ENCODE measurements at regions not wholly inside any gene's neighbourhood (a gene's known extent, or its start where the extent isn't known, plus 50 kb on each side); places are given as distances from the start of the nearest gene placed in this dataset.

- DNase-seq, result no peak
These were observed 446.5 kb downstream of the EDEM1 start for GRCh38 chr3:5633960-5634359.

DNA sequence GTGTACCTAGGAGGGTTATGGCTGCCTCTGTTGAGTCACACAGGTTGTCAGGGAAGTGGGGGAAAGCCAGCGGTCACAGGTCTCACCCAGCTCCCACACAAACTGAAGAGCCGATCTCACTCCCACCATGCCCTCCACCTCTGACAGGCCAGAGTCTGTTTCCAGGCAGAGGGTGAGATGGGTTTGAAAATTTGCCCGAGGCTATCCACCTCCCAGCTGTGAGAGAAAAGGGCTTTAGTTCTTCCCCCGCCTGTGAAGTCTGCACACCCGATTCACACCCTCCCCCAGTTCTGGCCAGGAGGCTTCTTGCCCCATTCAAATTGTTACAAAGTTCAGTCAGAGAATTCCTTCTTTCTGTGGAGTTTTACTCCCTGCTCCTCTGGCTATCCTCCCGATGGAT, 446.9 kb downstream of the EDEM1 start:
- no peak for DNase-seq

- no peak for DNase-seq
These were observed 448.2 kb downstream of the EDEM1 start for GRCh38 chr3:5635746-5636145.

DNA sequence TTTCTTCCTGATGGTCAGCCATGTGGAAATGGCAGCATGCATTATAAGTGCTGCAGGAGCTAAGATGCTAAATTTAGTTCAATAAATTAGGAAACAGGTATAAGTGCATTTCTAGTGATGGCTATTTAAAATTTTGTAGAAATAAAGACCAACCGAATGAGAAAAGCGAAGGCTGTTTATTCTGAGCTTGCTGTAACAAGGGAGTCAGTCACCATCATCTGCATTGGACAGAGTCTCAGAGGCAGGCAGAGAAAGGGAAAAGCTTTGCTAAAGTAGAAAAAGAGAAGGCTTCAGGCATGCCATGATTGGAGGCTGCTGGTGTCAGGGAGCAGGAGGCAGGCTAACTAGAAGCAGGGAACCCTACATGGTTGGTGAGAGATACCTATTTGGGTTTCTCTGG, 451.0 kb downstream of the EDEM1 start:
- DNase-seq, result no peak

DNA sequence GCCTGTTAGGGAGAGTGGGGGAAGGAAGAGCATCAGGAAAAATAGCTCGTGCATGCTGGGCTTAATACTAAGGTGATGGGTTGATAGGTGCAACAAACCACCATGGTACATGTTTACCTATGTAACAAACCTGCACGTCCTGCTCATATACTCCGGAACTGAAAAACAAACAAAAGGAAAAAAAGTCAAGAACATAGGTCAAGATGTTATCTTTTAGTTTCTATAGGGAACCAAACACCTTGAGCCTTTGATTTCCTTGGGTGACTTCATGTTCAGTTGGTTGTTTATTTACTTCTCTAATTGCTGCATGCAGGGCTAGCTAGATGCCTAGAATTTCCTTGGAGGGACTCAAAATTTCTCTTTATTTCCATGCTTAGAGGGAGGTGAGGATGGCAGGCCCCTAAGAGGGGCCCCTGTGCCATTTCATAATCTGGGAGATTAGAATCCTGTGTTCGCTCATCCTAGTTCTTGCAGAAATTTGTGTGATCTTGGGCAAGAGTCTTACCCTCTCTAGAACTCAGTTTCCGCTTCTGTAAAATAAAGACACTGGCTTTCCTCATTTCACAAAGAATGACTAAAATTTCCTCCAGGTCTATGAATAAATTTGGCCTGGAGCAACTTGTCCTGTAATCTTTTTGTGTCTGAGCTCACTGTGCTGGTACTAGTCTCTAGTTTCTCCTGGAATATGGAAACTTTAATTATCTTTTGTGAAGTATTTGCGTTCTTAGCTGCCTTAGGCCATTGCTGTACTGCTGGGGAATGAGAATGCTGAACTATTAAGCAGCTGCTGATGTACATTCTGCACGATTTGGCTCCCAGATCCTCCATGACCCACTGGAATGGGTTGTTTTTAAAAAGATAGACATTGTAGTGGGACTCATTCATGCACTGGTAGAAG, 457.5 kb downstream of the EDEM1 start:
- no peak for DNase-seq

DNA sequence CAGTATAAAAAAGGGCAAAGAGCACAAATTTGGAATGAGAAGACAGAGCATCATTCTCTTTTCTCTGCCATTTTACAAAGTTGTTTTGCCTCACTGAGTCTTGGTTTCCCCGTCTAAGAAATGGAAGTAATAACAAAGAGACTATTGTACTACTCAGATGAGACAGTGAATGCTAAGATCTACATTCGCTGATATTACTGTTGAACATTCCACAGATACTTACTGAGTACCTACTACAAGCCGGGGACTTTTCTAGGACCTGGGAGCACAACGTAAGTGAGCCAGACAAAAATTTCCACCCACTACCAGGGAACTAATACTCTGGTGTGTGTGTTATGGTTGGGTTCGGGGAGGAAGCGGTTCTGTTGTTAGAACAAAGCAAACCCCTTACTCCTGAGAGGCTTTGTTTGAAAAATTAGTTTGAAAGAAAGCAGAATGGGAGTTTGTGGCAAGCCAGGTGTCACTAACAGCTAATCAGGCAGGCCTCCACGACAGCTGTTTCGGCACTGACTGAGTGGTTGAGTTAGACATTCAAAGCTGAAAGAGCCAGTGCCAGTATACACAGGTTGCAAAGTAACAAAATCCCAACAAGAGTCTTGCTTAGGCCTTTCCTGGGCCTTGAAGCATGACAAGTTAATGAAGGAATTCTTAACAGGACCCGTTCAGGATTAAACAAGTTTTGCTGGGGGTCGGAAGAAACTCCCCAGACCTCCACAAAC, 458.3 kb downstream of the EDEM1 start:
- no peak for DNase-seq

GRCh38 chr3:5650303-5650702, 462.8 kb downstream of the EDEM1 start:
- DNase-seq, result no peak

DNA sequence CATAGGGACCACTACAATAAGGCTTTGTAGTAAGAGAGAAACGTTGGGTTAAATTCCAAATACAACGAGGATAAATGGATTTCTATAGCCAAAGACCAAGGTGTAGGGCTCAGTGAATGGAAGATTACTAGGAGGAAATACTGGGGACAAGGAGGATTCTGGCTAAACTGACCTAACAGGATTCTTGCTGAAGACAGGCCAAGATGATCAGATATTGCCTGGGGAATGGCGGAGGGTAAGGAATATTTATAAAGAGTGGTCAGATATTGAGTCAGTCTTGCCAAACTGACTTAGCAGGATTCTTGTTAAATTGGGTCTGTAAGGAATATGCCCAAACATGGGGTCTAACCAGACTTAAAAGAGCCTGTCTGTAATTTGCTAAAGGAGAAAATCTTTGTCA, 463.8 kb downstream of the EDEM1 start:
- no peak for DNase-seq

- no peak for DNase-seq
These were observed 466.1 kb downstream of the EDEM1 start for GRCh38 chr3:5653426-5654143.

DNA sequence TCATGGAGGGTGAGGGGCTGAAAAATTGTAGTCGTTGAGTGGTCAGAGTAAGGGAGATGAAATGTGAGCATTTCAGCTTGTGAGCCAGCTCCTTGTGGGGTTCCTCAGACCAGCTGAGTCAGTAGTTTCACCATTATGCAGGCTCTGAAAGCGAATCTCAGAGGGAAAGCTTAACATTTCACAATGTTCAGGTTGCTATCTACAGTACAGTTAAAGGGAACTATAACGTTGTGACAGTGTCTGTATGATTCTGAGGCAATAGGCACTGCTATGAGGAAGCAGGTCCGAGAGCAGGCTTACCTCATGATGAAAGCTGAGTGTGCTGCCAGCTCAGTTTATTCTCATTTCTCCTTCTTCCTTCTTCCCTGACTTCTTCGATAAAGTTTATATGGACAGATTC, 469.6 kb downstream of the EDEM1 start:
- no peak for DNase-seq

GRCh38 chr3:5663601-5664000, 476.1 kb downstream of the EDEM1 start:
- DNase-seq, result no peak

- no peak for DNase-seq
These were observed 478.9 kb downstream of the EDEM1 start for GRCh38 chr3:5666455-5666854.

DNA sequence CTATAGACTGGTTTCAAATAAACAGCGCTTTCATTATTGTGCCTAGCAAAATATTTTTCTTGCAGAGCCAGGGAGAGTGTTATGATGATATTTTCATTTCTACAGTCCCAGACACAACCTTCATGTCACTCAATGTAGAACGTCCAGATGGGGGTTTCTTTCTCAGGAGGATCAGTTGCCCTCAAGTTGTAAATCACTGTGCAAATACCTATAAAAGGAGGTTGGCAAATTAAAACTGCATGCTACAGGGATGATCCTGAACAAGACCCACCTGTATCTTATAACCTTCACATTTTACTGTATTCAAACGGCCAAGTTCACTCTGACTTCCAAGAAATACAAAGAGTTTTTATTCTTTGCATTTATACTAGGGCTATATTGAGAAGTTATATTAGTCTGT, 486.0 kb downstream of the EDEM1 start:
- DNase-seq, result no peak

DNA sequence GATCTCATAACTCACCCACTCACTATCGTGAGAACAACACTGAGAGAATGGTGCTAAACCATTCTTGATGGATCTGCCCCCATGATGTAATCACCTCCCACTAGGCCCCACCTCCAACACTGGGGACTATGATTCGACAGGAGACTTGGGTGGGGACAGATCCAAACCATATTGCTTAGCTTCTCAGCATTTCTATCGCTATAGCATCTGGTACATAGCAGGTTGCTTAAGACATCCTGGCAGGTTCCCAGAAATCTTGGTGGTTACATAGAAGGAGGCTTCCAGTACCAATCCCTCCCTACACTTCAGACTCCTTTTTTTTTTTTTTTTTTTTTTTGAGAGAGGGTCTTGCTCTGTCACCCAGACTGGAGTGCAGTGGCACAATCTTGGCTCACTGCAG, 487.8 kb downstream of the EDEM1 start:
- DNase-seq, result no peak

DNA sequence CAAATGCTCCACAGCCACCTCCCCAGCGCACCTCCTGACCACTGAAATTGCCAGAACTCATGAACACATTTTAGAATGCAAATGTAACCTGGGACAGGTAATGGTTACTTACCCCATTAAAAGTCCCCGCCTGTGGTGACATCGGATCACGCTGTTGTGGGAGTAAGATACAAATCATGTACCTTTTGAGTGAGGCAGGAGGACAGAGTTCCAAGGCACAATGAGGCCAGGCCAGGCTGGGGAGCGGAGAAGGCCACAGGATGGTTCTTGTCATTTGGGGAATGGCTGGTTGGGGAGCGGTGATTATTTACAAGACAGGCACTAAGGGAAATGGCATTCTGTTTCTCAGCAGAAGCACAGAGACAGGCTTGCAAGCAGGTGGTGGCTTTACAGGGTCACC, 490.0 kb downstream of the EDEM1 start:
- no peak for DNase-seq

- DNase-seq, result no peak
These were observed 490.7 kb downstream of the EDEM1 start for GRCh38 chr3:5678248-5678647.

- no peak for DNase-seq
These were observed 491.3 kb downstream of the EDEM1 start for GRCh38 chr3:5678844-5679243.

DNA sequence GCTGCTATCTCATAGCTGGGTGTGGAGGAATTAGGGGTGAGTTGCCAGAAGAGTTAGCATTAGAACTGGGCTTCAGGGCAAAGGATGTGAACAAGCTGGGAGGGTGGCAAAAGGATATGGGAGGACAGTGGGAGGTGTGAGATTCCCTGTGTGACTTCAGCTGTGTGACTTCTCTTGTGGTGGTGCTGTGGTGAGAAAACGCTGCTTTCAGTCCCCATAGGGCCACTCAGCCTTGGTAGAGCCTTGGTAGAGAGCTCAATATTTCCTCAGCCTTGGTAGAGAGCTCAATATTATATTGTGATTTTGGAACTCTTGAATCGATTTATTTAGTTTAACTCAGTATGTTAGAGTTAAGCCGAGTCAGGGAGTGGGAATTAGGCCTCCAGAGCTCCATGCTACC, 499.7 kb downstream of the EDEM1 start:
- DNase-seq, result no peak

GRCh38 chr3:5690490-5690889, 503.0 kb downstream of the EDEM1 start:
- no peak for DNase-seq

DNA sequence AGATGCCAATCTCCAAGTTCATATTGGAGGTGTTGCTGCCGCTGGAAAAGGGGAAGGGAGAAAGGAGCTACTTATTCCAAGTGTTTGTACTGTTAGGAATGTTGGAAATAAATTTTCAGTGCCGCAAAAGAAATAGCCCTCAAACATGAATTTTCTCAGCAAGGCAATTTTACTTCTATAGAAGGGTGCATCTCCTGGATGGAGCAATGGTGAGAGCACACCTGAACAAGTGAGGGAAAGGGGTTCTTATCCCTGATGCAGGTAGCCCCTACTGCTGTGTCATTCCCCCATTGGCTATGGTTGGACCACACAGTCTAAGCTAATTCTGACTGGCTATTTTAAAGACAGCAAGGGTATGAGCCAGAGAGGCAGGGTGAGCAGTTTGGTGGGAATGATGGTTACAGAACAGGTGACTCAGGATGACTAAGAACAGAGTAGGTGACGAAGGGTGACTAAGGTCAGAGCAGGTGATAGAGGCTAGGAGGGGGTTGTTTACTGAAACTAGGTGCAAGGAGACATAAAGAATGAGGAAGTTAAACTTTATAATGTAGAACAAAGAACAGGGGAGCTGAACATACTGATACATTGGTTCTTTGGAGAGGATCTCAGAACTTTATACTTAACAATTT, 503.5 kb downstream of the EDEM1 start:
- no peak for DNase-seq

DNA sequence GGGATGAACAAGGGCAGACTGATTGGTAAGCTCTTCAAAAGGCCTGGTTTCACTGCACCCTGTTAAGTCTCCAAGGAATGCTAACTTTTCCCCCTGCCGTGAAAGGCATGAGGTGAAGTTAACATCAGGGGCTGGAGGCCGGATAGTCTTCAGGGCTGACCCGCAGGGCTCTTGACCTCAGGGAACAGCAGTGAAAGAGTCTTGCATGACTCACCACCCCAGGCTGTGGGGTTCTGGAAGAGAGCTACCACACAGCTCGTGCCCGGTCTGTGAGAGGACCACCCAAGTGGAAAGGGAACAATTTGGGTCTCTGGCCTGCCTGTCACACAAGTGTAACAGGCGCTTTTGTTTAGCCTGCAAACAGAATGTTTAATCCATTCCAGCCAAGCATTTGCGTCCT, 504.9 kb downstream of the EDEM1 start:
- DNase-seq, result no peak

GRCh38 chr3:5694266-5694665, 506.8 kb downstream of the EDEM1 start:
- no peak for DNase-seq

DNA sequence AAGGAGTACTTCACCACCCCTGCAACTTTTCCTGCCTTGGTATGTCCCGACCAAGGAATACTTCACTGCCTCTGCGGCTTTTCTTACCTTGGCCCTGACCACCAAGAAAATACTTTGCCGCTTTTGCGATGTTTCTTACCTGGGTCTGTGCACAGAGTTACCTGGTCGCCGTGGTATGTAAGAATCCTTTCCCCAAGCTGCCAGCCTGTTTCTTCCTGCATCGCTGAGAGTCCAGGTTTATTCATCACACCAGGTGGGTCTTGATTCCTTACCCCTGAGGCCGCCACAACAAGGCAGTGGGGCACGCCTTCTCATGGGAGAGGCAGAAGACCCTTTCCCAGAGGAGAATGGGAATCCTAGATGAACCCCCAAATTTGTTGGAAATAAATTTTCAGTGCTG, 511.3 kb downstream of the EDEM1 start:
- DNase-seq, result no peak
